H9 (cell line): ENCODE measurements at regions not wholly inside any gene's neighbourhood (a gene's known extent, or its start where the extent isn't known, plus 50 kb on each side); places are given as distances from the start of the nearest gene placed in this dataset.

ENCODE experiments used
- DNase-seq: peaks from one replicate; pipeline ENCODE4 v3.0.0-alpha.2; 2017
- H2AFZ ChIP-seq: one replicate; pipeline ENCODE4 v1.6.1; 2013; ENCODE audit warnings: mild to moderate bottlenecking, low read length, control low read depth, moderate library complexity
- H2AK5ac ChIP-seq: 2 replicates; pipeline ENCODE4 v1.6.1; 2013; ENCODE audit warnings: low read length, control low read depth, mixed read lengths; ENCODE audit not compliant: insufficient read length
- H2BK120ac ChIP-seq: one replicate; pipeline ENCODE4 v1.6.1; 2013; ENCODE audit warnings: low read depth, mild to moderate bottlenecking, low read length, control low read depth, inconsistent platforms; ENCODE audit not compliant: poor library complexity, severe bottlenecking
- H2BK12ac ChIP-seq: 2 replicates; pipeline ENCODE4 v1.6.1; 2013; ENCODE audit warnings: low read length, control low read depth, mixed read lengths, low read depth; ENCODE audit not compliant: insufficient read length
- H2BK15ac ChIP-seq: 2 replicates; pipeline ENCODE4 v1.6.1; 2013; ENCODE audit warnings: low read depth, low read length, control low read depth
- H2BK20ac ChIP-seq: one replicate; pipeline ENCODE4 v1.6.1; 2013; ENCODE audit warnings: low read depth, mild to moderate bottlenecking, low read length, control low read depth, inconsistent platforms; ENCODE audit not compliant: poor library complexity, severe bottlenecking
- H2BK5ac ChIP-seq: 2 replicates; pipeline ENCODE4 v1.6.1; 2013; ENCODE audit warnings: low read length, control low read depth, mixed read lengths; ENCODE audit not compliant: insufficient read length
- H3K14ac ChIP-seq: 2 replicates; pipeline ENCODE4 v1.6.1; 2013; ENCODE audit warnings: low read length, control low read depth; ENCODE audit not compliant: insufficient read depth
- H3K18ac ChIP-seq: 2 replicates; pipeline ENCODE4 v1.6.1; 2013; ENCODE audit warnings: low read depth, mild to moderate bottlenecking, mixed read lengths, low read length, control low read depth; ENCODE audit not compliant: insufficient read length
- H3K23ac ChIP-seq: 2 replicates; pipeline ENCODE4 v1.6.1; 2013; ENCODE audit warnings: low read length, control low read depth, mixed read lengths, low read depth; ENCODE audit not compliant: insufficient read length
- H3K23me2 ChIP-seq: 2 replicates; pipeline ENCODE4 v1.6.1; 2013; ENCODE audit warnings: low read depth, mild to moderate bottlenecking, mixed read lengths, low read length, control low read depth; ENCODE audit not compliant: insufficient read length, poor library complexity, severe bottlenecking
- H3K27ac ChIP-seq: 2 replicates; pipeline ENCODE4 v1.5.1; 2013; ENCODE audit warnings: low read length, control low read depth, mixed read lengths, low read depth; ENCODE audit not compliant: insufficient read length
- H3K27me3 ChIP-seq: 2 replicates; pipeline ENCODE4 v1.6.1; 2013; ENCODE audit warnings: low read length, control low read depth, inconsistent platforms; ENCODE audit not compliant: insufficient read depth
- H3K4ac ChIP-seq: 2 replicates; pipeline ENCODE4 v1.6.1; 2013; ENCODE audit warnings: low read depth, mild to moderate bottlenecking, control low read depth, inconsistent platforms, low read length, moderate library complexity
- H3K4me1 ChIP-seq: 2 replicates; pipeline ENCODE4 v1.6.1; 2013; ENCODE audit warnings: low read length, control low read depth, inconsistent platforms; ENCODE audit not compliant: insufficient read depth
- H3K4me2 ChIP-seq: 2 replicates; pipeline ENCODE4 v1.6.1; 2013; ENCODE audit warnings: low read length, control low read depth, mixed read lengths; ENCODE audit not compliant: insufficient read length, insufficient read depth
- H3K56ac ChIP-seq: 2 replicates; pipeline ENCODE4 v1.6.1; 2013; ENCODE audit warnings: low read depth, mild to moderate bottlenecking, mixed read lengths, low read length, control low read depth; ENCODE audit not compliant: insufficient read length
- H3K79me1 ChIP-seq: 2 replicates; pipeline ENCODE4 v1.6.1; 2013; ENCODE audit warnings: low read depth, mild to moderate bottlenecking, moderate library complexity, low read length, control low read depth, inconsistent platforms; ENCODE audit not compliant: insufficient read depth, poor library complexity, severe bottlenecking
- H3K79me2 ChIP-seq: 2 replicates; pipeline ENCODE4 v1.6.1; 2013; ENCODE audit warnings: low read length, control low read depth, inconsistent platforms; ENCODE audit not compliant: insufficient read depth
- H3K9ac ChIP-seq: 2 replicates; pipeline ENCODE4 v1.6.1; 2013; ENCODE audit warnings: low read length, control low read depth, mixed read lengths; ENCODE audit not compliant: insufficient read length; ENCODE audit errors: extremely low read depth
- H3K9me3 ChIP-seq: one replicate; pipeline ENCODE4 v1.6.1; 2013; ENCODE audit warnings: low read depth, low read length, inconsistent platforms; ENCODE audit not compliant: control insufficient read depth
- H3T11ph ChIP-seq: one replicate; pipeline ENCODE4 v1.6.1; 2013; ENCODE audit warnings: mild to moderate bottlenecking, low read length, control low read depth, inconsistent platforms
- H4K20me1 ChIP-seq: one replicate; pipeline ENCODE4 v1.6.1; 2013; ENCODE audit not compliant: control insufficient read depth, insufficient read length, insufficient read depth
- H4K5ac ChIP-seq: 2 replicates; pipeline ENCODE4 v1.6.1; 2013; ENCODE audit warnings: low read depth, mild to moderate bottlenecking, mixed read lengths, low read length, control low read depth; ENCODE audit not compliant: insufficient read length
- H4K8ac ChIP-seq: replicated peaks from 2 replicates; pipeline ENCODE4 v1.6.1; 2013; ENCODE audit warnings: low read length, control low read depth, mixed read lengths, low read depth; ENCODE audit not compliant: insufficient read length
- H4K91ac ChIP-seq: 2 replicates; pipeline ENCODE4 v1.6.1; 2013; ENCODE audit warnings: low read depth, mild to moderate bottlenecking, moderate library complexity, mixed read lengths, low read length, control low read depth; ENCODE audit not compliant: insufficient read length
- H3K27ac Mint-ChIP-seq, 3 experiments: 2 replicates in 2 of 3; 3 replicates in 1 of 3; pipeline ENCODE4 v1.8.0; 2020 to 2021; ENCODE audit warnings: mixed read lengths in 3 of 3, mild to moderate bottlenecking in 1 of 3, moderate library complexity in 1 of 3
- H3K27me3 Mint-ChIP-seq: 2 replicates; pipeline ENCODE4 v1.8.0; 2021; ENCODE audit warnings: low read depth, mild to moderate bottlenecking, moderate library complexity, mixed read lengths
- H3K36me3 Mint-ChIP-seq, 3 experiments: 2 replicates in 2 of 3; 3 replicates in 1 of 3; pipeline ENCODE4 v1.8.0; 2020 to 2021; ENCODE audit warnings: low read depth in 3 of 3, mixed read lengths in 3 of 3; ENCODE audit not compliant: insufficient read depth in 1 of 3
- H3K4me1 Mint-ChIP-seq, 2 experiments: 2 replicates each; pipeline ENCODE4 v1.8.0; 2020; ENCODE audit warnings: mixed read lengths in 2 of 2
- H3K4me3 Mint-ChIP-seq, 2 experiments: 2 replicates in 1 of 2; 3 replicates in 1 of 2; pipeline ENCODE4 v1.8.0; 2020 to 2021; ENCODE audit warnings: mild to moderate bottlenecking in 2 of 2, mixed read lengths in 2 of 2, moderate library complexity in 1 of 2
- H3K9me3 Mint-ChIP-seq, 2 experiments: 2 replicates in 1 of 2; 3 replicates in 1 of 2; pipeline ENCODE4 v1.8.0; 2020; ENCODE audit warnings: mild to moderate bottlenecking in 2 of 2, mixed read lengths in 2 of 2, moderate library complexity in 1 of 2
- WGBS: extraction: QIAGEN DNeasy Blood & Tissue Kit; methylation state at CpG from one replicate; pipeline ENCODE4 v1.1.7; 2013; ENCODE audit warnings: missing lambda C conversion rate, low lambda C conversion rate, mixed read lengths; ENCODE audit not compliant: insufficient read length; ENCODE audit errors: extremely low coverage; 5-methylcytosine and 5-hydroxymethylcytosine counted together
- TF ChIP-seq, protein P1 (sequence below): fragments of 200-600 bp; sonication (generic); conservative IDR thresholded peaks from 3 replicates; pipeline ENCODE4 v1.8.0; 2021; ENCODE audit warnings: antibody characterized with exemption, mild to moderate bottlenecking

- no peak overlapping the region for H3K4me2 ChIP-seq
- TF ChIP-seq, protein P1, sequence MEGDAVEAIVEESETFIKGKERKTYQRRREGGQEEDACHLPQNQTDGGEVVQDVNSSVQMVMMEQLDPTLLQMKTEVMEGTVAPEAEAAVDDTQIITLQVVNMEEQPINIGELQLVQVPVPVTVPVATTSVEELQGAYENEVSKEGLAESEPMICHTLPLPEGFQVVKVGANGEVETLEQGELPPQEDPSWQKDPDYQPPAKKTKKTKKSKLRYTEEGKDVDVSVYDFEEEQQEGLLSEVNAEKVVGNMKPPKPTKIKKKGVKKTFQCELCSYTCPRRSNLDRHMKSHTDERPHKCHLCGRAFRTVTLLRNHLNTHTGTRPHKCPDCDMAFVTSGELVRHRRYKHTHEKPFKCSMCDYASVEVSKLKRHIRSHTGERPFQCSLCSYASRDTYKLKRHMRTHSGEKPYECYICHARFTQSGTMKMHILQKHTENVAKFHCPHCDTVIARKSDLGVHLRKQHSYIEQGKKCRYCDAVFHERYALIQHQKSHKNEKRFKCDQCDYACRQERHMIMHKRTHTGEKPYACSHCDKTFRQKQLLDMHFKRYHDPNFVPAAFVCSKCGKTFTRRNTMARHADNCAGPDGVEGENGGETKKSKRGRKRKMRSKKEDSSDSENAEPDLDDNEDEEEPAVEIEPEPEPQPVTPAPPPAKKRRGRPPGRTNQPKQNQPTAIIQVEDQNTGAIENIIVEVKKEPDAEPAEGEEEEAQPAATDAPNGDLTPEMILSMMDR: no peak
- H3K4me3 Mint-ChIP-seq: no peak overlapping the region
- no CpG with 5 or more reads among the region's 1 CpG for WGBS
- H3K18ac ChIP-seq: no peak overlapping the region
- no peak overlapping the region for H3K14ac ChIP-seq
- no peaks in the 10 kb centered on the region for H3K23me2 ChIP-seq
- H4K8ac ChIP-seq: no peak overlapping the region
- no peaks in the 10 kb centered on the region for H3K4me1 ChIP-seq
- peaks cover 3 to 13% of the 10 kb centered on the region in 2 experiments; a peak in 4 of 5 replicates for H3K9me3 Mint-ChIP-seq
- no peak overlapping the region for H3K4ac ChIP-seq
- no peak overlapping the region for H2AK5ac ChIP-seq
- peaks cover 1% of the 10 kb centered on the region for H3K27me3 Mint-ChIP-seq
- no peak overlapping the region for H2BK120ac ChIP-seq
- H4K5ac ChIP-seq: no peak overlapping the region
- H3K9me3 ChIP-seq: no peaks in the 10 kb centered on the region
- no peak overlapping the region for H2BK12ac ChIP-seq
- H4K20me1 ChIP-seq: no peaks in the 10 kb centered on the region
- no peak overlapping the region for H2BK15ac ChIP-seq
- no peak overlapping the region for H4K91ac ChIP-seq
- H2BK20ac ChIP-seq: no peak overlapping the region
- peak overlapping the region in 1 of 3 experiments; percentile 34; a peak in 1 of 7 replicates for H3K27ac Mint-ChIP-seq
- H2BK5ac ChIP-seq: no peak overlapping the region
- H2AFZ ChIP-seq: no peak overlapping the region
- no peaks in the 10 kb centered on the region for H3K79me2 ChIP-seq
- no peak overlapping the region for H3T11ph ChIP-seq
- H3K9ac ChIP-seq: no peak overlapping the region
- H3K79me1 ChIP-seq: no peaks in the 10 kb centered on the region
- H3K56ac ChIP-seq: no peak overlapping the region
- H3K4me1 Mint-ChIP-seq: no peaks in the 10 kb centered on the region
- H3K23ac ChIP-seq: no peak overlapping the region
- no peak overlapping the region for H3K27ac ChIP-seq
- DNase-seq: no peak
- no peaks in the 10 kb centered on the region for H3K27me3 ChIP-seq
- H3K36me3 Mint-ChIP-seq: peaks cover 0 to 5% (median 2%) of the 10 kb centered on the region in 3 experiments; a peak in 3 of 7 replicates
Observed at GRCh38 chr13:97786510-97786909, 167.0 kb upstream of the IPO5 start.
